ENCODE measurements at regions not wholly inside any gene's neighbourhood (a gene's known extent, or its start where the extent isn't known, plus 50 kb on each side); places are given as distances from the start of the nearest gene placed in this dataset.

- Mint-ChIP-seq H3K4me1 (ENCODE audit: low read depth, unreplicated experiment) (no peaks in the 10 kb centered on the region), H3K36me3 (ENCODE audit: insufficient read depth, unreplicated experiment) (no peaks in the 10 kb centered on the region), H3K27ac (ENCODE audit: unreplicated experiment) (no peak overlapping the region), H3K27me3 (ENCODE audit: unreplicated experiment) (peaks cover 14% of the 10 kb centered on the region), H3K9me3 (ENCODE audit: low read depth, unreplicated experiment) (no peaks in the 10 kb centered on the region), H3K4me3 (ENCODE audit: low read depth, unreplicated experiment) (no peak overlapping the region)
- no peak for DNase-seq
- intact Hi-C loops (cut with micrococcal nuclease; ENCODE audit: unreplicated experiment): loop anchor here (5.0 kb wide), 1 partner anchor 348 kb away; no protein-coding TSS in a partner anchor
- CTCF ChIA-PET: no interaction called here
- BruUV-seq (replicated peaks): no TSS peak
- TF ChIP-seq CTCF (IDR thresholded peaks at IDR 0.05; ENCODE audit: unreplicated experiment): no peak
Measured at GRCh38 chr9:99509900-99510535, 287.9 kb downstream of the SEC61B start.

DNA sequence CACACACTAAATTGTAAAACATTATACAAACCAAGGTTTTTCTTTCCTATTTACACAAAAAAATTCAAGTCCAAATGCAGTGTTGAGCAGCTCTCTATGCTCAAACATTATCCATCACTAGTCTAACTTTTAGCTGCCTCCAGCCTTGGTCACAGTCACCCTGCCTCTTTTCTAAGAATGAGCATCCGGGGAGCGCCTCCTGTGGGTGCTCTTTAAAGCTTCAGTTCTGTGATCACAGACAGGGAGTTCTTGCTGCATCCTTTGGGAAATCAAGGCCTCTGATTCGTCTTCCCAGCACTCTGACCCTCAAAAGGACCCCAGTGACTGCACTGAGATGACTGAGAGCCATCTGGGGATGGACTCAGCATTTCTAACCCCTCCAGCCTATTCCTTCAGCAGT is 289.6 kb downstream of the SEC61B start:
- no TSS peak for BruUV-seq (replicated peaks)
- no peaks in the 10 kb centered on the region for H3K4me1 Mint-ChIP-seq (ENCODE audit: low read depth, unreplicated experiment)

GRCh38 chr9:99513441-99514112 is 291.5 kb downstream of the SEC61B start:
- BruUV-seq (replicated peaks): no TSS peak
- Mint-ChIP-seq H3K27ac (ENCODE audit: unreplicated experiment) (no peak overlapping the region), H3K4me3 (ENCODE audit: low read depth, unreplicated experiment) (no peak overlapping the region), H3K4me1 (ENCODE audit: low read depth, unreplicated experiment) (no peaks in the 10 kb centered on the region), H3K9me3 (ENCODE audit: low read depth, unreplicated experiment) (no peaks in the 10 kb centered on the region), H3K27me3 (ENCODE audit: unreplicated experiment) (no peaks in the 10 kb centered on the region), H3K36me3 (ENCODE audit: insufficient read depth, unreplicated experiment) (no peaks in the 10 kb centered on the region)
- no peak for DNase-seq
- TF ChIP-seq CTCF (IDR thresholded peaks at IDR 0.05; ENCODE audit: unreplicated experiment): no peak
- intact Hi-C loops (cut with micrococcal nuclease; ENCODE audit: unreplicated experiment): loop anchor here (5.0 kb wide), 1 partner anchor 351 kb away; no protein-coding TSS in a partner anchor
- CTCF ChIA-PET: no interaction called here

More for the DNA sequence above, 289.6 kb downstream of the SEC61B start:
- no peak for TF ChIP-seq CTCF (IDR thresholded peaks at IDR 0.05; ENCODE audit: unreplicated experiment)
- Mint-ChIP-seq H3K4me3 (ENCODE audit: low read depth, unreplicated experiment) (no peak overlapping the region), H3K9me3 (ENCODE audit: low read depth, unreplicated experiment) (no peaks in the 10 kb centered on the region), H3K36me3 (ENCODE audit: insufficient read depth, unreplicated experiment) (no peaks in the 10 kb centered on the region), H3K27me3 (ENCODE audit: unreplicated experiment) (no peaks in the 10 kb centered on the region), H3K27ac (ENCODE audit: unreplicated experiment) (no peak overlapping the region)
- intact Hi-C loops (cut with micrococcal nuclease; ENCODE audit: unreplicated experiment): loop anchor here (5.0 kb wide), 1 partner anchor 349 kb away; no protein-coding TSS in a partner anchor
- DNase-seq: no peak
- CTCF ChIA-PET: no interaction called here

- CTCF ChIA-PET: interaction anchor here (0.7 kb wide), 1 partner anchor 18 kb away, joined by 8 read pairs; no protein-coding TSS in a partner anchor
- intact Hi-C loops (cut with micrococcal nuclease; ENCODE audit: unreplicated experiment): no loop called here
- Mint-ChIP-seq H3K4me3 (ENCODE audit: low read depth, unreplicated experiment) (no peak overlapping the region), H3K36me3 (ENCODE audit: insufficient read depth, unreplicated experiment) (no peaks in the 10 kb centered on the region), H3K27me3 (ENCODE audit: unreplicated experiment) (no peaks in the 10 kb centered on the region), H3K4me1 (ENCODE audit: low read depth, unreplicated experiment) (no peaks in the 10 kb centered on the region), H3K9me3 (ENCODE audit: low read depth, unreplicated experiment) (no peaks in the 10 kb centered on the region), H3K27ac (ENCODE audit: unreplicated experiment) (no peak overlapping the region)
- no TSS peak for BruUV-seq (replicated peaks)
- no peak for DNase-seq
- TF ChIP-seq CTCF (IDR thresholded peaks at IDR 0.05; ENCODE audit: unreplicated experiment): no peak
Measured at GRCh38 chr9:99515093-99515492, 293.0 kb downstream of the SEC61B start.
